GM19455 (cell line): ENCODE measurements at regions not wholly inside any gene's neighbourhood (a gene's known extent, or its start where the extent isn't known, plus 50 kb on each side); places are given as distances from the start of the nearest gene placed in this dataset.

Source experiments
- ATAC-seq: cut with Tn5 transposase; IDR thresholded peaks from one replicate; pipeline ENCODE4 v1.9.1; 2021; ENCODE audit not compliant: unreplicated experiment

DNA sequence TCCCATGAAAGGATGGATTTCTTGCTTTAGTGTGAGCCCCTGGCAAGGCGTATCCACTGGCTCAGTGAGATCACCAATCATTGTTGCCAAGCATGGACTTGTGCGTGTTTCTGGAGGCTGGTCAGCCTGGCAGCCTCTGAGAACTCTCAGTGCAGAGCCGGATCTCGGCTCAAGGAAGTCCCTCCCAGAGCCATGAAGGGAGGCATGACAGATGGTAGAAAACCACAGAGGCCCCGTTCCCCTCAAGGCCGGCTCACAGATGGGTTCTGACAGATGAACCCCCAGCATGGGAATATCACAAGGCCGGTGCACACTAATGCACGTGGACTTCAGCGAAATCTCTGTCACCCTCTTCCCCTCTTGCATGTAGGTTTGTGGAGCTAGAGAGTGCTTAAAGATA lies 290.5 kb downstream of the AJAP1 start:
- ATAC-seq: no peak

DNA sequence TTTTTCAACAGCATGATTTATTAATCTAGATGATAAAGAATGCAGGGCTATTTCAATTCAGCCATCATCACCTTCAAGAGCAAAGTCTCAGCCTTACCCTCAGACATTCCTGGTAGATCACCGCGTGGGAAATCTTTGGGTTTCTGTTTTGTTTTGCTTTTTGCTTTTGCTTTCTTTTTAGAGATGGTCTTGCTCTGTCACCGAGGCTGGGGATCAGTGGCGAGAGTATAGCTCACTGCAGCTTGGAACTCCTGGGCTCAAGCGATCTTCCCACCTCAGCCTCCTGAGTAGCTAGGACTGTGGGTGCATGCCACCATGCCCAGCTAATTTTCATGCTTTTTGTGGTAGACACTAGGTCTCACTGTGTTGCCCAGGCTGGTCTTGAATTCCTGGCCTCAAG lies 289.7 kb downstream of the AJAP1 start:
- no peak for ATAC-seq

DNA sequence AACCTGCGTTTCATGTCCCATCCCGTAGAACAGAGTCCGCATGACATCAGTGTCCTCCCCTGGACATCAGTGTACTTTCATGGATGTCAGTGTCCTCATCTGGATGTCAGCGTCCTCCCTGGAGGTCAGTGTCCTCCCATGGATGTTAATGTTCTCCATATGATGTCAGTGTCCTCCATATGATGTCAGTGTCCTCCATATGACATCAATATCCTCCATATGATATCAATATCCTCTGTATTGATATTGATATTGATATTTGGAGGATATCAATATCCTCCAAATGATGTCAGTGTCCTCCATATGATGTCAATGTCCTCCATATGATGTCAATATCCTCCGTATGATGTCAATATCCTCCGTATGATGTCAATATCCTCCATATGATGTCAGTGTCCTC lies 284.9 kb downstream of the AJAP1 start:
- no peak for ATAC-seq

DNA sequence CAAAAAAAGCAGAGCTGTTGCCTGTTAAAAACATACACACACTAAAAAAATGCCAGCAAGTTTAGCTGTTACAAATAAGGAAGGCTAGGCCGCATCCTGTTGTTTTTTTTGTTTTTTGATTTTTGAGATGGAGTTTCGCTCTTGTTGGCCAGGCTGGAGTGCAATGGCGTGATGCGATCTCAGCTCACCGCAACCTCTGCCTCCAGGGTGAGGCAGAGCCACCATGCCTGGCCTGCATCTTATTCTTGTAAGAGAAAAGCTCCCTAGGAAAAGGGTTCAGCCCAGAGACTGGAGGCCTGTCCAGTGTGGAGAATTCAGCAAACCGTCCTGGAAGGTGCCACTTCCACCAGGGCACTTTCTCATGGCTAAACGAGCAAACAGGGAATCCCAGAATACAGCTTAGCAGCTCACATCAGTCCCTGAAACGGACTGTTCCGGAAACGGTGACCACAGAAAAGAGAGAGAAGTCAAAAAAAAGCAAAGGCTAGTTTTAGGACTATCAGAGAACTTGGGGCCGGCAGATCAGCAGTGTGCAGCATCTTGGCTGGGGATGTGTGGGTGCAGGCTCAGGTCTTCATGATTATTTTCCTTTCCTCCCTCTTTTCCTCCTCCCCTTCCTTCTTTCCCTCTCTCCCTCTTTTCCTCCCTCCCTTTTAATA lies 283.6 kb downstream of the AJAP1 start:
- ATAC-seq: no peak

DNA sequence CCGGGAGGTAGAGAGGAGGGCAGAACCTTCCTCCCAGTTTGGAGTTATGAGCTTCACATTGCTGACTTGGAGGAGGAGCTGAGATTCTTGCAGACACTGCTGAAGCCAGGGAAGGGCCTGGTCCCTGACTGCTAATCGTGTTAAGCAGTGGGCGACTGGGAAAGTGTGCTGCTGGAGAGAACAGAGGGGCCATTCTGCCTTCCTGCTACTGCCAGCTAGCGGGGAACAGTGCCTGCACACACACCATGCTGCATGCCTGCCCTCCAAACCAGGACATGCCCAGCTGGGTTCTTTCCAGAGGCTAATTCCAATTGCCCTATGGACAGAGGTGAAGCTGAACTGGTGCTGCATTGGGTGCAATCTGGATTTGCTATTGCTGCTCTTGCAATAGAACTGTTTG lies 281.4 kb downstream of the AJAP1 start:
- ATAC-seq: no peak

DNA sequence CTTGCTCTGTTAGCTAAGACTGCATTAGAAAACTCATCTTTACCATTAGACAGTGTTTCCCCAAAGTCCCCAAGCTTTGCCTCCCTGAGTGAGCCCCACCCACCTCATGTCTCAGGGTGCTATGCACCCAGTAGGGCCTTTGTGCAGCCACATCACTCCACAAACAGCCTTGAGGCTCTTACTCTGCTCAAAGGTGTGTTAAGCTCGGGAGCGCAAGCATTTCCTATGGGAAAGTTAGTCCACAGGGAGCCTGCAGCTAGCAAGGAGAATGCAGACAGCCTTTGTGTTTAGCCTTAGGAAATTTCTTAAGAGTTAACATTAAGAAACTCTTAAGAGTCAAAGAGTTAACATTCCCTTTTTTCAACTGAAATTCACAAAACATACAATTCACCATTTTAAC lies 278.8 kb downstream of the AJAP1 start:
- ATAC-seq: no peak

DNA sequence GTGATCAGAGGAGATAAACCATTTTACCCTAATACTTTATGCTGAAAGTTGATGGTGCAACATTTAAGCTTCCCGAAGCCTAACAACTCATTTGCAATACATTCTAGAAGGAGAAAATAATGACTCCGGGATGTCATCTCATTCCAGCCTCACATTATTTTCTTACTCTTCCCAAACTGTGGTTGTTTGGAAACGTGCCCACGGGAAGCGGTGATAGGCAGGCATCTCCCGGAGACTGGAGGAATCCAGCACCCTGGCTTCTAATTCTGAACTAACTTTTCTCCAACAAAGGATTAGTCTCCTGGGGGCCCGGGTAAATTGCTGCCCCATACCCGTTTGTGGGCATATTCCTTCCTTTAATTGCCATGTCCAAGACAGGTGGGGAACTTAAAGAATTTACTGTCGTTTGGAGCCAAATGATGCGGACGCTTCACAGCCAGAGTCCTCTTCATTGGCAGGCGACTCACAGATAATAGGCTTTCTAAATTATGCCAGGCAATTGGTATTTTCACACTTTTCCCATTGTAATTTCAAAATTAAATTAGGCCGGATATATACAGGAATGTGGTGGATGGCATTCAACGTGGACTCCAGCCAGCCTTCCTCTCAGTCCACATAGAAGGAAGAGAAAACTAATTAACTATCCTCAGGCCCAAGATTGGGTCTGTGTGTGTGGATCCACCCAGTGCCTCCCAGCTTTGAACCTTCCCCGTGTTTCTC lies 278.1 kb downstream of the AJAP1 start:
- no peak for ATAC-seq

DNA sequence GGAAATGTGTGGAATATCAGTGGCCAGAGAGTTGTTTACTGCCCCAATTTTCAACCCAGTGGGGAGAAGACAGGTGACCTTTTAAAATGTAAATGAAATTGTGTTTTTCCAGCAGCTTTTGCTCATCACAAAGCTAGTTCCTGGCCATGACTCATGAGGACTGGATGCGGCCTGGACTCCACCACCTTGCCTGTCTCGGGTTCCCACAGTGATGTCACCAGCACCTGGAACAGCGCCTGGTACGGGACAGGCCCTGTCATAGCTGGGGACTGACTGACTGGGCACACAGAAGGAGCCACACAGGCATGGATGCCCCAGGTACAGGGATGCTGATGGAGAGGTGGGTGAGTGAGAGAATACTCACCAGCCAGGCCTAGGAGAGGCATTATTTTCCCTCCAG lies 277.1 kb downstream of the AJAP1 start:
- no peak for ATAC-seq

DNA sequence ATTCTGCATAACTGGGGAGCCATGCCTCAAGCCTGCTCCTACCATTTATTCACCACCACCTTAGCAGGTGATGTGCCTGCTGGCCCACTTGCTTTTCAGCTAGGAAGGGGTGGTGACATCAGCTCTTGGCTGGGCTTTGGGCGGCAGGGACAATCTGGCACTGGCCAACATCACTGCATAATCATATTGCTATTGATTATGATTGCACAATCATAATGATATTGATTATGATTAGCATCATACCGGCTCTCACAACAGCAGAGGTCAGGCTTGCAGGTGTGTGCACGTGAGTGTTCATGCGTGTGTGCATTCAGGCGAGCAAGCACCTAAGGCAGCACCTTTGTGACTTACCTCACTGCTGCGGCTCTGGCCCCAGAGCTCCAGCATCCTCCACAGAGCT lies 273.8 kb downstream of the AJAP1 start:
- ATAC-seq: no peak

DNA sequence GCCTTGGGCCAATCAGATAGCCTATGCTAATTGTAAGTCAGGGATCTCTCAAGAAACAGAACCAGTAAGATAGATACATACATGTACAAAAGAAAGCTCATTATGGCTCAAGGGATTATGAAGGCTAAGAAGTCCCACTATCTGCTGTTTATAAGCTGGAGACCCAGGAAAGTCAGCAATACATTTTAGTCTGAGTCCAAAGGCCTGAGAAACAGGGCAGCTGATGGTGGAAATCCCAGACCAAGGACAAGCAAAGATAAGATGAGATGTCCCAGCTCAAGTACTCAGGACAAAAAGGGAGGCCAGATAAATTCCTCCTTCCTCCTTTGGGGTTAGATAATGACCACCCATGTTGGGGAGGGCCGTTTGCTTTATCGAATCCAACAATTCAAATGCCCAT lies 269.9 kb downstream of the AJAP1 start:
- no peak for ATAC-seq

DNA sequence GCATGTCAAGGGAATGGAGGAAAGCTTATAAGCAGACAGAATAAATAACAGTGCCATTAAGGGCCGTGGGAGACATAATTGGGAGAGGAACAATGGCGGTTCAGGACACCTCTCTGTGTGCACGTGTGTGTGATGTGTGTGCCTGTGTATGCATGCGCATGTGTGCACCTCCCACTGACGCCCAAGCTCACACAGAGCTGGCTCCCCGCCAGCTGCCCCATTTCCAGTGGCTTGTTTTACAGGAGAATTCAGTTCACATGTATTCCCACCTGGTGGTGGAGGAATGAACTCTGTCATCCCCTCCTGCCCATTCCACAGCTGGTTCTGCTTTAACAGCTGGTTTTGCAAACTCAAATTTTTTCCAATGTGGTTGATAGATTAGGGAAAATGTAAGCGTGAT lies 262.2 kb downstream of the AJAP1 start:
- no peak for ATAC-seq

DNA sequence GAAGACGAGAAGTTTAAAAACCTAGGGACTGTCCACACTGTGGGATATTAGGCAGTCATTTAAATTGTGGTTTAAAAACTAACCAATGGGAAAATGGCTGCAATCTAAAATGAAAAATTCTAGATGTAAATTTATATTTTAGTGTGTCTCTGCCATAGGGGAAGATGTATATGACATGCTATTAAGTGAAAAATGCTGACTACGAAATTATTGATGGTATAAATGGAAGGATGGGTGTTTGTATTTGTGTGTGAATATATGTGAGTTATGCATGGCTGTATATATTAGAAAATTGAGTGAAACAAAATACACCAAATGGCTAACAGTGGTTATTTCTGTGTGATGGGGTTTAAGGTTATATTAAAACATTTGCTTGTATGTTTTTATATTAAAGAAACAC lies 260.7 kb downstream of the AJAP1 start:
- no peak for ATAC-seq

DNA sequence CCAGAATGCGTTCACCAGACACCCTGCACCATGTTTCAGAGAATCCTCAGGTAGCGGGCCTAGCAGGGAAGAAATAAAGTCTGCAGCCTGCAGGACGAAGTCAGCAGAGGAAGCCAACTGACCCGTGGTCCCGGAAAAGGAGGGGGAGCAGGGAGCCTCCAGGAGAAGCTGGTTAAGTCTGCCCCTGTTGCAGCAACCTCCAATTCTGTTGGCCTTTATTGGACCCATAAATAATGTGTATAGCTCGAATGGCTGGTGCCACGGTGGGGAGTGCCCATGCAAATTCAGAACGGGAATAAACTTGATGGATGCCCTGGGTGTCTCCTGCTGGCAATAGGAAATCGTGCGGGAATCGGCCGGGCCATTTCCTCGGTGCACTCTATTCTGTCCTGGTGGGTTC lies 254.1 kb downstream of the AJAP1 start:
- no peak for ATAC-seq

DNA sequence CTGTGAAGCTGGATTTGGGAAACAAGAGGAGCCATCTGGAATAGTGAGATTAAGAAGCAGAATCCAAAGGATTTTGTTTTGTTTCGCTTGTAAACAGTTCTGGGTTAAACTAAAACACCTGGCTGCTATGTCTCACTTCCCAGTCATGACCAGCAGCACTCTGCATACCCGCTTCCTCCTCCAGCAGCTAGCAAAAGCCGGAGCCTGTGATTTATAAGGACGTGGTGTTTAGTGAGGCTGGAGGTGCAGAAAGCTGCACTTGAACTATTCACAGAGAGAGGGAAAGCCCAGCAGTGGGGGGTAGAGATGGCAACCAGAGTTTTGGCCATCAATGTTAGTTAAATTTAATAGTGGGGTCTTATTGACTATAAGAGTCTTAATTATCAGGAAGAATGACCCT lies 240.2 kb downstream of the AJAP1 start:
- ATAC-seq: no peak

DNA sequence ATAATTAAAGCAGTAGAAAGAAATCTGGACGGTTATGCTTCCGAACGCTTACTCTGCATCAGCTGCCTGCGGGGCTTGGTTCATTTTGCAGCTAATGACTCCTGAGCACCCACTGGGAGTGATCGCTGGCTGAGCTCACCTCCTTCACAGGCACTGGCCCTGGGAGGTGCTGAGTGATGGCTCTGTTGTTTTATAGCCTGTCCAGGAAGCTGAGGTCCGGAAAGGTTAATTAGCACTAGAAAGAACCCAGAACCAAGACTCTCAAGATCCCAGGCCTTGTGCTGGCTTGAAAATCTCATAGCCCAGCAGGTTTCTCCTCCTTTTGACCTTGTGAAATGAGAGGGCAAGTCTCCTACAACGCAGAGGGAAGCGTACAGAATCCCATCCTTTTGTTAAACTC lies 226.2 kb downstream of the AJAP1 start:
- ATAC-seq: no peak

DNA sequence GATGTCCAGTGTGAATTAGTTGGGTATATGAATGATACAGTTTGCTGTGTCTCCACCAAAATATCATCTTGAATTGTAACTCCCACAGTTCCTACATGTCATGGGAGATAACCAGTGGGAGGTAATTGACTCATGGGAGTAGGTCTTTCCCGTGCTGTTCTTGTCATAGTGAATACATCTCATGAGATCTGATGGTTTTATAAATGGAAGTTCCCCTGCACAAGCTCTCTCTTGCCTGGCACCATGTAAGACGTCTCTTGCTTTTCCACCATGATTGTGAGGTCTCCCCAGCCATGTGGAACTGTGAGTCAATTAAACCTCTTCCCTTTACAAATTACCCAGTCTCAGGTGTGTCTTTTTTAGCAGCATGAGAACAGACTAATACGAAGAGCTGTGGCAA lies 223.0 kb downstream of the AJAP1 start:
- ATAC-seq: no peak

DNA sequence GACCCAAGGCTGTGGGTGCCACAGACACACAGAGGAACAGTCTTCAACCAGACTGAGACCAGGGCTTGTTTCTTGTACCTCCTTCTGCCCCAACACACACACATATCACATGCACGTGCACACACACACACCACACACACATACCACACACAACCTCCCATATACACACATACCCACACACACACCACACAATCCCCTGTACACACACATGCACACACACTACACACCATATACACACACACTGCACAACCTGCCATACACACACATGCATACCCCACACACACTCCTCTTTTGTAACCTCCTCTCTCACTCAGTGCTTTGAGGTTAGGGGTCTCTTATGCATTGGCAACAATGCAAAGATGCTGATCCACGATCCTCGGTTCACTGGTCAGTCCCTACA lies 217.0 kb downstream of the AJAP1 start:
- ATAC-seq: no peak

DNA sequence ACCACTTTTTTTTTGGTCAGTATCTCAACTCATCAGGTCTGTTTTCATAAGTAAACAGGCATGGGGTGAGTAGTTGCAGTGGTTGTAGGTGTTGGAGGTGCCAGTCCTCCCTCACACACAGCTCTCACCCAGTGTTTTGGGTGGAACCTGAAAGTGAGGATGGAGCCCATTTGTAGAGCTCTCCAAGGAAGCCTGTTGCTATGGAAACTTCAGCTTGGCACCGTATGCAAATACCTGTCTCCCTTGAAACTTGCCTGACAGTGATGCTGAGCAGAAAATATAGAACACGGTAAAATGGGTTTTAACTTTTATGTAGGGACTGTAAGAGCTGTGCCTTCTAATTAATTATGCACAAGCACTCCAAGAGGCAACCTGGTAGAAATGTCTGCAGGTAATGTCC lies 214.1 kb downstream of the AJAP1 start:
- ATAC-seq: no peak

DNA sequence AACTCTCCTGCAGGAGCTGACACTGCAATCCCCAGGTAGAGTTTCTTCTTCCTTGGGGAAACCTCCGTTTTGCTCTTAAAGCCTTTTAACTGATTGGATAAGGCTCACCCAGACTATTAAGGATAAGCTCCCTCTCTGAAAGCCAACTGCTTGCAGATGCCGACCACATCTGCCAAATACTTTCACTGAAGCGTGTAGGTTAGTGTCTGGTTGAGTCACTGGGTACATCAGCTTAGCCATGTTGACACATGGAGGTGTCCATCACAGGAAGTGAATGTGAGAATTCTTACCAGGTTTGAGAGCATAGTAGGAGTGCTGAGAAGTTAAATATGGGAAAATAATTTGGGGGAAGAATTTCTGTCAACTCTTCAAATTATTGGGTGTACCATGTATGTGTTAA lies 202.0 kb downstream of the AJAP1 start:
- ATAC-seq: no peak

DNA sequence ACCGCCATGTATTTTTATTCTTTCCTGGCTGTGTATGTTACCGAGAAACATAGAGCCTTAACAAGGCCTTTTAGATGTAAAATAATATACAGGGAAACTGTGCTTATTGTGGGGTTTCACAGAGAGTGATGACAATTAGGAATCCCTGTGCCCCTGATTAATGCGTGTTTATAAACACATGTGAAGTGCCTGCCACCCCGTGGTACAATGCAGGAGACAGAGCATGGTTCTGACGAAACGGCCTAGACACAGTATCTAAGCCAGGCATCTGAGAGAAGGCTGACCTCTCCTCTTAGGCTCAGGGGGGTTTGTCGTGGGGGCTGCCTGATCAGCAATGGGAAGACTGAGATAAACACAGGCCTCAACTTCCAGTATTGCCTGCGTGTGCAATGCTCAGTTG lies 200.0 kb downstream of the AJAP1 start:
- ATAC-seq: no peak

DNA sequence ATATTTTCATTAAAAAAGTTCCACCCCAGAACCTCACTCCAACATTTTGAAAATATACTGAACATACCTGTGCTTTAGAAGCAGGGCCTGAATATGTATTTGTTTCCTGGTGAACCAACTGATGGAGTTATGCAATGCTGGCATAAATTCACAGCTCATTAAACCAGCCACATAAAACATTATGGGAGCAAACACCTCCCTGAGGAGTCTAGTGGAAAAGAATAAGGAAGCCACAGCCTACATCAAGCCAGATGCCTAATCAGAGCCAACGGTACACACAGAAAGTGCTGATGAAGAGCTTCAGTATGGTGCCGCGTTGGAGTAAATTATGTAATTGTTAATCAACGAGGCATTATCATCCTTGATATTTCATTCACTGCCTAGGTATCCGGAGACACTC lies 199.5 kb downstream of the AJAP1 start:
- ATAC-seq: no peak

DNA sequence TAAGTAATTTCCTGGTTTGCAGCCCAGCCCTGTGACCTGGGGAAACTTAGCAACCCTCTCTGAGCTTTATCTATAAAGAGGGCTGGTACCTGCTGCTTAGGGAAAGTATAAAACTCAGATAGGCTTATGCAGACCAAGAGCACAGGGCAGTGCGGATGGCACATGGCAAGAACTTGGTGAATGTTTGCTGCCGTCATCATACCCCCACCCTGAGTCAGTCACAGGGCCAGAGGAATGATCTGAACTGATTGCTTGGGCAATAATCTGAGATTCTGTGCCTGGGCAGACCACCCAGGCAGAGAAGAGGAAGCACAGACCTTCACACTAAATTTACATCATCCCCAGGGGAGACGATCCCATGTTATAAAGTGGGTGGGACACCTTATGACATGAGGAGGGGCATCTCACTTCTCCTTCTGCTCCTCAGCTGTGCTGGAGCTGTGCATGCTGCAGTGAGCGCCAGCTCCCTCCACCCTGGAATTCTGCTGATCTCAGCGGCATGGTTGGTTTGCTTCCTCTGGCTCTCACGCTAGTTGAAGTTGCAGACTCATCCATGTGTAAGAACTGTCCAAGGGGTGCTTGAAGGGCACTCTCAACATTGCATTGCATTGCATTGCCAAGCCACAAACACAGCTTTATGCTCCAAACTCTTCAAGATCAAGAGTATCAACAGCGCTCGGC lies 197.1 kb downstream of the AJAP1 start:
- ATAC-seq: no peak

DNA sequence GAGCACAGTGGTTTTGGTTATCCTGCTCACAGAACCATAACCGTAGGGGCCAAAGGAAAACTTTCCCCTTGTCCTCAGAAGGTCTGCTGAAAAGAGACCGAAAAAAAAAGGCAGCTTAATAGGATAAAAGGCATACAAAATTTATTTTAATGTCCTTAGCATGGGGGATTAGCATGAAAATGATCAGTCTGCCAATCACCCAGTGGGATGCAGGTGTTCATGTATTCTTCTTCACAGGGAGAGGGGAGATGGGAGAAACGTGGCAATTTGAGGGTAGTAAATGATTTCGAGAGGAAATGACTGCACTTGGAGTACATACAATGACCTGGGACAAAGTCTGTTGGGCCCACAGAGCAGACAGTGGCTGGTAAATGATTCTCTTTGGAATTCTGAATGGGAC lies 194.0 kb downstream of the AJAP1 start:
- ATAC-seq: no peak
